ENCODE measurements at regions not wholly inside any gene's neighbourhood (a gene's known extent, or its start where the extent isn't known, plus 50 kb on each side); places are given as distances from the start of the nearest gene placed in this dataset.

DNA sequence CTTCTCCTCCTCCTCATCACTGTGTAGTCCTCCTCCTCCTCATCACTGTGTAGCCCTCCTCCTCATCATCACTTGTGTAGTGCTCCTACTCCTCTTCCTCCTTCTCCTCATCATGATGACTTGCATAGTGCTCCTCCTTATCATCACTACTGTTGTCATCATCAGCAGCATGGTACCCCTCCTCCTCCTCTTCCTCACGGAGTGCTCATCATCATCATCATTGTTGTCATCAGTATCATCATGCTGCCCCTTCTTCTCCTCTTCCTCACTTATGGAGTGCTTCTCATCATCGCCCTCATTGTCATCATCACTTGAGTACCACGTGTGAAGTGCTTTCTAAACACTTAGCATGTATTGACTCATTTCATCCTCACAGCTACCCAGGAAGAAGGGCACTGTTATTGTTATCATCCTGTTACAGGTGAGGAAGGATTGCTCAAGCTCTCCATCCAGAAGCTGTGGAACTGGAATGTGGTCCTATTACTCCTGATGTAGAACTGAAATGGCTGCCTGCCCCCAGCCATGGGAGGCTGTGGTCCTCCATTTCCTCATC, 122.8 kb upstream of the SHH start:
- TF ChIP-seq, protein P1, sequence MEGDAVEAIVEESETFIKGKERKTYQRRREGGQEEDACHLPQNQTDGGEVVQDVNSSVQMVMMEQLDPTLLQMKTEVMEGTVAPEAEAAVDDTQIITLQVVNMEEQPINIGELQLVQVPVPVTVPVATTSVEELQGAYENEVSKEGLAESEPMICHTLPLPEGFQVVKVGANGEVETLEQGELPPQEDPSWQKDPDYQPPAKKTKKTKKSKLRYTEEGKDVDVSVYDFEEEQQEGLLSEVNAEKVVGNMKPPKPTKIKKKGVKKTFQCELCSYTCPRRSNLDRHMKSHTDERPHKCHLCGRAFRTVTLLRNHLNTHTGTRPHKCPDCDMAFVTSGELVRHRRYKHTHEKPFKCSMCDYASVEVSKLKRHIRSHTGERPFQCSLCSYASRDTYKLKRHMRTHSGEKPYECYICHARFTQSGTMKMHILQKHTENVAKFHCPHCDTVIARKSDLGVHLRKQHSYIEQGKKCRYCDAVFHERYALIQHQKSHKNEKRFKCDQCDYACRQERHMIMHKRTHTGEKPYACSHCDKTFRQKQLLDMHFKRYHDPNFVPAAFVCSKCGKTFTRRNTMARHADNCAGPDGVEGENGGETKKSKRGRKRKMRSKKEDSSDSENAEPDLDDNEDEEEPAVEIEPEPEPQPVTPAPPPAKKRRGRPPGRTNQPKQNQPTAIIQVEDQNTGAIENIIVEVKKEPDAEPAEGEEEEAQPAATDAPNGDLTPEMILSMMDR (IDR thresholded peaks at IDR 0.05): no peak
- no peak for TF ChIP-seq POLR2A (IDR thresholded peaks at IDR 0.05)
- no peak for TF ChIP-seq POLR2AphosphoS5 (IDR thresholded peaks at IDR 0.05)

All from upper lobe of left lung (tissue), 4 donors.